ENCODE measurements at regions not wholly inside any gene's neighbourhood (a gene's known extent, or its start where the extent isn't known, plus 50 kb on each side); places are given as distances from the start of the nearest gene placed in this dataset.

DNA sequence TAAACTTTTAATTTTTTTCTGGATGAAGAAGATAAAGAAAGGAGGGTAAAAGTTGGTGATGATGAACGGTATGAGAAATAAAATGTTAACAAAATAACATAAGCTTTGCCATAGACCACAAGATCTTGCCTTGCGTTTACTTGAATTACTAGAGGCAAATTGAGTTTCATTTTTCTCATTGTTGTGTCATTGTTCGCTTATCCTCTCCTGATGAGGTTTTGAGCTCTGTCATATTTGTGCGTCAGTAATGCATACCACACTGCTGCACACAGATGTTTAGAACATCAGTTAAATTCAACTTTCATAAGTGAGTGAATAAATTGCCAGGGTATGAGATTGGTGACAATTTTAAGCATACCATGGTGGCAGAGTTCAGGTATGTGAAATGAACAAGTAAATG is 843.6 kb downstream of the SUCLG1 start:
- TF ChIP-seq, protein P1, sequence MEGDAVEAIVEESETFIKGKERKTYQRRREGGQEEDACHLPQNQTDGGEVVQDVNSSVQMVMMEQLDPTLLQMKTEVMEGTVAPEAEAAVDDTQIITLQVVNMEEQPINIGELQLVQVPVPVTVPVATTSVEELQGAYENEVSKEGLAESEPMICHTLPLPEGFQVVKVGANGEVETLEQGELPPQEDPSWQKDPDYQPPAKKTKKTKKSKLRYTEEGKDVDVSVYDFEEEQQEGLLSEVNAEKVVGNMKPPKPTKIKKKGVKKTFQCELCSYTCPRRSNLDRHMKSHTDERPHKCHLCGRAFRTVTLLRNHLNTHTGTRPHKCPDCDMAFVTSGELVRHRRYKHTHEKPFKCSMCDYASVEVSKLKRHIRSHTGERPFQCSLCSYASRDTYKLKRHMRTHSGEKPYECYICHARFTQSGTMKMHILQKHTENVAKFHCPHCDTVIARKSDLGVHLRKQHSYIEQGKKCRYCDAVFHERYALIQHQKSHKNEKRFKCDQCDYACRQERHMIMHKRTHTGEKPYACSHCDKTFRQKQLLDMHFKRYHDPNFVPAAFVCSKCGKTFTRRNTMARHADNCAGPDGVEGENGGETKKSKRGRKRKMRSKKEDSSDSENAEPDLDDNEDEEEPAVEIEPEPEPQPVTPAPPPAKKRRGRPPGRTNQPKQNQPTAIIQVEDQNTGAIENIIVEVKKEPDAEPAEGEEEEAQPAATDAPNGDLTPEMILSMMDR (conservative IDR thresholded peaks at IDR 0.05; ENCODE audit: low read depth, low read length) = no peak
- TF ChIP-seq EZH2 (IDR thresholded peaks at IDR 0.05; ENCODE audit: low read length, unreplicated experiment) (no peak), EZH2phosphoT487 (IDR thresholded peaks at IDR 0.05; ENCODE audit: borderline replicate concordance, low read length) (no peak)
